ENCODE measurements at regions not wholly inside any gene's neighbourhood (a gene's known extent, or its start where the extent isn't known, plus 50 kb on each side); places are given as distances from the start of the nearest gene placed in this dataset.

GRCh38 chr11:97289823-97290222, 900.0 kb downstream of the JRKL start:
- Histone ChIP-seq H3K79me2 (ENCODE audit: control insufficient read depth, insufficient read depth, low read length) (no peaks in the 10 kb centered on the region), H3K4me2 (ENCODE audit: insufficient read depth, low read length) (no peak overlapping the region), H3K27ac (ENCODE audit: extremely low read depth, low read depth, low read length) (no peak overlapping the region), H2AFZ (ENCODE audit: low read depth, low read length) (no peak overlapping the region), H3K9ac (ENCODE audit: insufficient read depth in 1 of 2, low read depth in 2 of 2, low read length in 2 of 2) (no peak overlapping the region), H3K4me3 (no peak overlapping the region), H3K9me1 (ENCODE audit: control insufficient read depth, insufficient read depth, low read length) (no peaks in the 10 kb centered on the region), H3K36me3 (ENCODE audit: control insufficient read depth, insufficient read depth, low read length) (no peaks in the 10 kb centered on the region), H3K4me1 (replicated peaks in 1 of 2; ENCODE audit: control insufficient read depth in 2 of 2, insufficient read depth in 2 of 2, low read length in 2 of 2) (no peaks in the 10 kb centered on the region), H3K27me3 (ENCODE audit: control insufficient read depth in 2 of 2, insufficient read depth in 2 of 2, low read length in 2 of 2) (no peaks in the 10 kb centered on the region), H3K9me3 (replicated peaks; ENCODE audit: control insufficient read depth, insufficient read depth, low read depth, low read length) (no peaks in the 10 kb centered on the region), H4K20me1 (replicated peaks; ENCODE audit: control insufficient read depth, insufficient read depth, low read length) (no peaks in the 10 kb centered on the region)
- in situ Hi-C loops (cut with MboI), result loop anchor here (25.0 kb wide), 1 partner anchor 828 kb away; no protein-coding TSS in a partner anchor
- WGBS (ENCODE audit: insufficient coverage, low coverage, missing lambda C conversion rate), result 0% methylated on average over 2 of the region's 2 CpGs
- POLR2A ChIA-PET, result no interaction called here
- no TSS peak for BruUV-seq (replicated peaks)
- ATAC-seq (no peak), DNase-seq (ENCODE audit: extremely low read depth in 1 of 4, low spot score in 3 of 4) (no peak), FAIRE-seq (no peak)
- CTCF ChIA-PET (ENCODE audit: low intra/inter-chr PET ratio), result no interaction called here
- intact Hi-C loops (cut with micrococcal nuclease), result no loop called here
- TF ChIP-seq SNRNP70 (optimal IDR thresholded peaks at IDR 0.05; ENCODE audit: low read depth, low read length) (no peak), POLR3G (IDR thresholded peaks at IDR 0.05; ENCODE audit: extremely low read depth, insufficient read length, insufficient replicate concordance) (no peak), CSDE1 (IDR thresholded peaks at IDR 0.05) (no peak), NR2F6 (CRISPR knock-in tag; IDR thresholded peaks at IDR 0.05) (no peak), NR3C1 (CRISPR knock-in tag; IDR thresholded peaks at IDR 0.05) (no peak), CEBPG (CRISPR knock-in tag; IDR thresholded peaks at IDR 0.05) (no peak), CEBPG (tag; conservative IDR thresholded peaks at IDR 0.05 in 1 of 2, IDR thresholded peaks at IDR 0.05 in 1 of 2) (no peak), HMG20B (CRISPR knock-in tag; IDR thresholded peaks at IDR 0.05) (no peak), REST (IDR thresholded peaks at IDR 0.05; ENCODE audit: borderline replicate concordance) (no peak), REST (CRISPR knock-in tag; IDR thresholded peaks at IDR 0.05; ENCODE audit: low read depth) (no peak), BRF1 (IDR thresholded peaks at IDR 0.05; ENCODE audit: borderline replicate concordance, extremely low read depth, insufficient read length) (no peak), NFYB (IDR thresholded peaks at IDR 0.05; ENCODE audit: extremely low read depth, insufficient read length) (no peak), ARID3B (CRISPR knock-in tag; IDR thresholded peaks at IDR 0.05; ENCODE audit: borderline replicate concordance) (no peak), ZBTB9 (CRISPR knock-in tag; IDR thresholded peaks at IDR 0.05) (no peak)

Data from K562 (cell line).